ENCODE measurements at regions not wholly inside any gene's neighbourhood (a gene's known extent, or its start where the extent isn't known, plus 50 kb on each side); places are given as distances from the start of the nearest gene placed in this dataset.

GRCh38 chr16:64131423-64131822, 990.4 kb downstream of the CDH11 start:
- Mint-ChIP-seq H3K4me1 (peaks cover 23% of the 10 kb centered on the region), H3K4me3 (no peak overlapping the region), H3K9me3 (no peaks in the 10 kb centered on the region), H3K36me3 (ENCODE audit: low read depth) (no peaks in the 10 kb centered on the region), H3K27me3 (ENCODE audit: low read depth) (no peaks in the 10 kb centered on the region), H3K27ac (no peak overlapping the region)
- TF ChIP-seq CTCF (IDR thresholded peaks at IDR 0.05; ENCODE audit: unreplicated experiment in 3 of 3), result no peak

- Mint-ChIP-seq H3K36me3 (ENCODE audit: low read depth) (no peaks in the 10 kb centered on the region), H3K9me3 (no peaks in the 10 kb centered on the region), H3K27ac (no peak overlapping the region), H3K4me1 (peaks cover 18% of the 10 kb centered on the region), H3K4me3 (no peak overlapping the region), H3K27me3 (ENCODE audit: low read depth) (no peaks in the 10 kb centered on the region)
- TF ChIP-seq CTCF (IDR thresholded peaks at IDR 0.05; ENCODE audit: unreplicated experiment in 3 of 3), result no peak
Measured at GRCh38 chr16:64130140-64130539, 991.7 kb downstream of the CDH11 start.

- no peaks in the 10 kb centered on the region for H3K36me3 Mint-ChIP-seq (ENCODE audit: low read depth)
- H3K4me3 Mint-ChIP-seq, result no peak overlapping the region
- H3K27ac Mint-ChIP-seq, result no peak overlapping the region
- H3K4me1 Mint-ChIP-seq, result no peaks in the 10 kb centered on the region
- no peaks in the 10 kb centered on the region for H3K27me3 Mint-ChIP-seq (ENCODE audit: low read depth)
- TF ChIP-seq CTCF (IDR thresholded peaks at IDR 0.05; ENCODE audit: unreplicated experiment in 3 of 3), result no peak
- no peaks in the 10 kb centered on the region for H3K9me3 Mint-ChIP-seq
Measured at GRCh38 chr16:64122177-64122576, 999.7 kb downstream of the CDH11 start.

- no peaks in the 10 kb centered on the region for H3K9me3 Mint-ChIP-seq
- H3K4me3 Mint-ChIP-seq, result no peak overlapping the region
- H3K27ac Mint-ChIP-seq, result no peak overlapping the region
- TF ChIP-seq CTCF (IDR thresholded peaks at IDR 0.05; ENCODE audit: unreplicated experiment in 3 of 3), result no peak
- no peaks in the 10 kb centered on the region for H3K4me1 Mint-ChIP-seq
- no peaks in the 10 kb centered on the region for H3K27me3 Mint-ChIP-seq (ENCODE audit: low read depth)
- no peaks in the 10 kb centered on the region for H3K36me3 Mint-ChIP-seq (ENCODE audit: low read depth)
Measured at GRCh38 chr16:64121473-64121872, 1000.4 kb downstream of the CDH11 start.

- Mint-ChIP-seq H3K27me3 (ENCODE audit: low read depth) (no peaks in the 10 kb centered on the region), H3K36me3 (ENCODE audit: low read depth) (no peaks in the 10 kb centered on the region)
Measured at GRCh38 chr16:64116151-64116550, 1005.7 kb downstream of the CDH11 start.

More at GRCh38 chr16:64116151-64116550, 1005.7 kb downstream of the CDH11 start:
- Mint-ChIP-seq H3K9me3 (peaks cover 8% of the 10 kb centered on the region), H3K4me1 (peaks cover 6% of the 10 kb centered on the region), H3K27ac (no peak overlapping the region), H3K4me3 (no peak overlapping the region)
- no peak for TF ChIP-seq CTCF (IDR thresholded peaks at IDR 0.05; ENCODE audit: unreplicated experiment in 3 of 3)

Data from nephron (organoid).